HepG2 (cell line): ENCODE measurements at regions not wholly inside any gene's neighbourhood (a gene's known extent, or its start where the extent isn't known, plus 50 kb on each side); places are given as distances from the start of the nearest gene placed in this dataset.

Experiments
- ATAC-seq: fragments of 200-7000 bp; cut with Tn5 transposase; 3 replicates; pipeline ENCODE4 v1.9.1; 2020; ENCODE audit warnings: mild to moderate bottlenecking, moderate library complexity
- BruUV-seq: library from RNA; stranded (reverse); fragments of 400-500 nt; replicated peaks from 2 replicates; lab custom pipeline; 2021; lab: Mats Ljungman, UMichigan
- CTCF ChIA-PET: fragments of 300-600 bp; formaldehyde crosslinking; extraction: SDS; loops from one replicate; lab custom pipeline; 2021; ENCODE audit warnings: low total read pairs, inconsistent platforms, low intra/inter-chr PET ratio; lab: Yijun Ruan, JAX
- POLR2A ChIA-PET: fragments of 350-600 bp; sonication (Branson Sonifier 250); formaldehyde crosslinking; loops from one replicate; lab custom pipeline; 2020; ENCODE audit warnings: antibody characterized with exemption, inconsistent platforms; lab: Yijun Ruan, JAX
- DNase-seq: peaks from one replicate; pipeline ENCODE4 v3.0.0-alpha.2; 2015; ENCODE audit warnings: low spot score
- FAIRE-seq: peaks from 3 replicates; lab custom pipeline; 2011; peaks lifted over from hg19 to GRCh38; lab: Jason Lieb, UNC
- H2AFZ ChIP-seq: one replicate; pipeline ENCODE4 v1.6.1; 2011; ENCODE audit warnings: low read length, inconsistent platforms
- H3K27ac ChIP-seq: fragments of 300-600 bp; 3 replicates; pipeline ENCODE4 v1.8.0; 2011; ENCODE audit warnings: mixed run types, mild to moderate bottlenecking, mixed read lengths, low read length, inconsistent platforms; ENCODE audit not compliant: insufficient read depth; ENCODE audit errors: extremely low read length
- H3K27me3 ChIP-seq, 2 experiments: fragments of 200-600 bp in 1 of 2; 2 replicates in 1 of 2; 3 replicates in 1 of 2; pipeline versions ENCODE4 v1.6.0 to v1.8.0; 2011; ENCODE audit warnings: low read length in 2 of 2, mild to moderate bottlenecking in 2 of 2, moderate library complexity in 2 of 2, inconsistent platforms in 1 of 2; ENCODE audit not compliant: insufficient read depth in 2 of 2, control insufficient read depth in 1 of 2
- H3K36me3 ChIP-seq, 2 experiments: fragments of 200-600 bp in 1 of 2; replicated peaks in 1 of 2; 2 replicates in 1 of 2; 3 replicates in 1 of 2; pipeline versions ENCODE4 v1.5.1 to v1.8.0; 2011; ENCODE audit warnings: low read length in 2 of 2, inconsistent platforms in 1 of 2; ENCODE audit not compliant: insufficient read depth in 2 of 2, control insufficient read depth in 1 of 2
- H3K4me1 ChIP-seq: 2 replicates; pipeline ENCODE4 v1.5.1; 2012; ENCODE audit warnings: low read length, inconsistent platforms; ENCODE audit not compliant: insufficient read depth
- H3K4me2 ChIP-seq: 2 replicates; pipeline ENCODE4 v1.6.0; 2011; ENCODE audit warnings: low read depth, low read length, inconsistent platforms
- H3K4me3 ChIP-seq, 3 experiments: fragments of 200-600 bp in 1 of 3; sonication (generic), shearing (Covaris generic) in 1 of 3; replicated peaks in 1 of 3; 2 replicates each; pipeline ENCODE4 v1.5.1; 2011 to 2016; ENCODE audit warnings: low read length in 3 of 3, inconsistent platforms in 2 of 3, low read depth in 2 of 3, mild to moderate bottlenecking in 2 of 3, control low read depth in 1 of 3, mixed read lengths in 1 of 3; ENCODE audit not compliant: insufficient read depth in 1 of 3
- H3K79me2 ChIP-seq: one replicate; pipeline ENCODE4 v1.6.1; 2011; ENCODE audit warnings: low read length, inconsistent platforms; ENCODE audit not compliant: insufficient read depth
- H3K9ac ChIP-seq: 2 replicates; pipeline ENCODE4 v1.6.0; 2011; ENCODE audit warnings: mild to moderate bottlenecking, low read depth, low read length, inconsistent platforms; ENCODE audit not compliant: insufficient read depth
- H3K9me3 ChIP-seq: 2 replicates; pipeline ENCODE4 v1.5.1; 2012; ENCODE audit warnings: mild to moderate bottlenecking, low read length
- H4K20me1 ChIP-seq: 2 replicates; pipeline ENCODE4 v1.6.0; 2011; ENCODE audit warnings: inconsistent platforms, mild to moderate bottlenecking, low read length, moderate library complexity; ENCODE audit not compliant: insufficient read depth
- AHDC1 ChIP-seq: sonication (generic); formaldehyde crosslinking; IDR thresholded peaks from 2 replicates; pipeline ENCODE4 v1.5.1; 2020; ENCODE audit warnings: mild to moderate bottlenecking, missing genetic modification reagents, borderline replicate concordance
- EZH2 ChIP-seq: conservative IDR thresholded peaks from 2 replicates; pipeline ENCODE4 v1.6.1; 2012; ENCODE audit warnings: mild to moderate bottlenecking, low read depth, low read length, moderate library complexity
- MAX ChIP-seq: IDR thresholded peaks from 2 replicates; pipeline ENCODE4 v1.6.1; 2012; ENCODE audit warnings: inconsistent platforms
- ZFP62 ChIP-seq: sonication (generic); formaldehyde crosslinking; IDR thresholded peaks from 2 replicates; pipeline ENCODE4 v1.4.0; 2020; ENCODE audit warnings: missing genetic modification reagents
- ZFP91 ChIP-seq: sonication (generic); formaldehyde crosslinking; IDR thresholded peaks from 2 replicates; pipeline ENCODE4 v1.9.0; 2022; ENCODE audit warnings: missing genetic modification reagents, mild to moderate bottlenecking, borderline replicate concordance
- WGBS: methylation state at CpG from one replicate; pipeline ENCODE4 v1.1.6; 2017; ENCODE audit warnings: low lambda C conversion rate; 5-methylcytosine and 5-hydroxymethylcytosine counted together
- in situ Hi-C: cut with HindIII; loops from 2 replicates; pipeline ENCODE4 v1.10.0; 2017; ENCODE audit warnings: low pct_unique_long_range_greater_than_20kb; ENCODE audit not compliant: extremely low pct_ligation_motif_present
- intact Hi-C: fragments of 100-400 bp; cut with micrococcal nuclease; formaldehyde crosslinking; loops from one replicate; pipeline ENCODE4 v1.10.0; 2022; ENCODE audit not compliant: unreplicated experiment

- ChIA-PET POLR2A (no interaction called here), CTCF (no interaction called here)
- no peak overlapping the region for H3K4me3 ChIP-seq
- in situ Hi-C loops (no loop called here), intact Hi-C loops (no loop called here)
- no TSS peak for BruUV-seq
- no peaks in the 10 kb centered on the region for H3K36me3 ChIP-seq
- no peaks in the 10 kb centered on the region for H3K27me3 ChIP-seq
- no peak overlapping the region for H3K9ac ChIP-seq
- no peak overlapping the region for H3K27ac ChIP-seq
- H3K4me1 ChIP-seq, result no peaks in the 10 kb centered on the region
- no peaks in the 10 kb centered on the region for H3K9me3 ChIP-seq
- H2AFZ ChIP-seq, result no peak overlapping the region
- FAIRE-seq (no peak), DNase-seq (no peak), ATAC-seq (no peak)
- no peaks in the 10 kb centered on the region for H3K79me2 ChIP-seq
- 9% methylated on average over 2 of the region's 2 CpGs for WGBS
- no peak overlapping the region for H3K4me2 ChIP-seq
- no peaks in the 10 kb centered on the region for H4K20me1 ChIP-seq
- no peak for TF ChIP-seq MAX
Observed at GRCh38 chr5:58073243-58073642, 386.6 kb downstream of the PLK2 start.

GRCh38 chr5:58072300-58072965, 387.5 kb downstream of the PLK2 start:
- Histone ChIP-seq H3K36me3 (no peaks in the 10 kb centered on the region), H3K27ac (no peak overlapping the region), H3K9me3 (no peaks in the 10 kb centered on the region), H3K4me2 (no peak overlapping the region), H2AFZ (no peak overlapping the region), H3K4me1 (no peaks in the 10 kb centered on the region), H4K20me1 (no peaks in the 10 kb centered on the region), H3K4me3 (no peak overlapping the region), H3K79me2 (no peaks in the 10 kb centered on the region), H3K27me3 (no peaks in the 10 kb centered on the region; a peak in 1 of 5 replicates), H3K9ac (no peak overlapping the region)
- intact Hi-C loops (no loop called here), in situ Hi-C loops (no loop called here)
- no peak for TF ChIP-seq ZFP91
- TF ChIP-seq AHDC1 (CRISPR knock-in tag), result no peak
- TF ChIP-seq EZH2, result no peak
- no peak for TF ChIP-seq ZFP62
- CTCF ChIA-PET, result no interaction called here
- DNase-seq (no peak), ATAC-seq (no peak), FAIRE-seq (no peak)
- no TSS peak for BruUV-seq
- POLR2A ChIA-PET, result no interaction called here
- WGBS, result 21% methylated on average over 6 of the region's 6 CpGs
